AG04450 (cell line): ENCODE measurements at regions not wholly inside any gene's neighbourhood (a gene's known extent, or its start where the extent isn't known, plus 50 kb on each side); places are given as distances from the start of the nearest gene placed in this dataset.
"Not testable (repeated sequence)": the region's sequence is repeated elsewhere in the genome, so short reads cannot be mapped to it uniquely, and the experiment has no call there.

Experiments used
- CTCF ChIA-PET: fragments of 300-600, 350-600 bp; formaldehyde crosslinking; extraction: SDS; loops from one replicate; lab custom pipeline; 2022; ENCODE audit warnings: antibody characterized with exemption, inconsistent platforms; lab: Charles Lee
- POLR2A ChIA-PET: fragments of 350-600 bp; formaldehyde crosslinking; extraction: SDS; loops from one replicate; lab custom pipeline; 2021; ENCODE audit warnings: antibody characterized with exemption, inconsistent platforms; lab: Yijun Ruan, JAX
- DNase-seq: peaks from one replicate; pipeline ENCODE4 v3.0.0-alpha.2; 2011; ENCODE audit warnings: low read depth, low spot score
- H3K27ac ChIP-seq: one replicate; pipeline ENCODE4 v1.5.1; 2012; ENCODE audit warnings: low read depth, low read length, control low read depth
- H3K27me3 ChIP-seq: one replicate; pipeline ENCODE4 v1.6.0; 2012; ENCODE audit warnings: low read length; ENCODE audit not compliant: control insufficient read depth, insufficient read depth
- H3K4me3 ChIP-seq: 2 replicates; pipeline ENCODE4 v1.5.1; 2011; ENCODE audit warnings: mild to moderate bottlenecking, low read depth, low read length, control low read depth
- H3K9me3 ChIP-seq: 2 replicates; pipeline ENCODE4 v1.5.1; 2012; ENCODE audit warnings: low read length; ENCODE audit not compliant: control insufficient read depth, insufficient read depth
- TF ChIP-seq, protein P1 (sequence below): IDR thresholded peaks from 2 replicates; pipeline ENCODE4 v1.5.1; 2011; ENCODE audit warnings: low read depth, low read length, control low read depth, inconsistent platforms

DNA sequence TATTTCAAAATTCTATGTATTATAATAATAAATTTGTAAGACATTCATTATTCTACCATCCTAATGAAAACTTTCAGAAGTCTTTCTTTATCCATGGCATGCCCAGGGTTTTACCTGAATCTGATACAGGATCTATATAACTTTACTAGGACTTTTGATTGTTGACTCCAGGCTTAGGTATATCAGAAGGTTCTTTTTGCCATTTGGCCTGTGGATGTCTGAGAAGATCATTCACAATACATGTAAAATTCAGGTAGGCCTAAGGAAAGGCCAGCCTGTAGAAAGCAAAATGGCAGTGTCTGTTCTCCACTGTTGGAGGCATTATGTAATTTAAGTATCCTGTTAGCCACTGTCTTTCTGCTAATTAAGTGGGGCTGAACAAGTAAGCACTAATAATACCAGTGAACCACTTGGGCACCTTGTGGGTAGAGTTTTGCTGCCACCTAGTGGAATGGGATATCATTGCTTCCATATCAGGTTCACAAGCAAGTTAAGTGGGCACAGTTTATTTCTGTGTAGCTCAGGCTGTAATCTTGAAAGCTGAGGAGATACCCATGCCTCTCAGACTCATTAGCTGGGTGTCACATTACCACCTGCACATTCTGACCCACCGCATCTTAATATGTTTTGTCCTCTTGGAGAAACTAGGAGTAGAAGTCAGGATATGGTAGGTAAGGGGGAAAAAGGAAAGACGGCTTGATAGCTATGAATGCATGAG lies 105.5 kb downstream of the SEPTIN7 start:
- peak; percentile 65 for DNase-seq
- H3K27me3 ChIP-seq: no peaks in the 10 kb centered on the region
- ChIA-PET CTCF (interaction anchor here (0.6 to 6.2 kb wide), 33 partner anchors 10 to 486 kb away, joined by 3 to 137 read pairs (median 4); partner anchors contain the start of gene HERPUD2), POLR2A (interaction anchor here (1.4 kb wide), 1 partner anchor 106 kb away, joined by 4 read pairs; the partner anchor contains the start of gene SEPTIN7)
- H3K27ac ChIP-seq: no peak overlapping the region
- TF ChIP-seq, protein P1, sequence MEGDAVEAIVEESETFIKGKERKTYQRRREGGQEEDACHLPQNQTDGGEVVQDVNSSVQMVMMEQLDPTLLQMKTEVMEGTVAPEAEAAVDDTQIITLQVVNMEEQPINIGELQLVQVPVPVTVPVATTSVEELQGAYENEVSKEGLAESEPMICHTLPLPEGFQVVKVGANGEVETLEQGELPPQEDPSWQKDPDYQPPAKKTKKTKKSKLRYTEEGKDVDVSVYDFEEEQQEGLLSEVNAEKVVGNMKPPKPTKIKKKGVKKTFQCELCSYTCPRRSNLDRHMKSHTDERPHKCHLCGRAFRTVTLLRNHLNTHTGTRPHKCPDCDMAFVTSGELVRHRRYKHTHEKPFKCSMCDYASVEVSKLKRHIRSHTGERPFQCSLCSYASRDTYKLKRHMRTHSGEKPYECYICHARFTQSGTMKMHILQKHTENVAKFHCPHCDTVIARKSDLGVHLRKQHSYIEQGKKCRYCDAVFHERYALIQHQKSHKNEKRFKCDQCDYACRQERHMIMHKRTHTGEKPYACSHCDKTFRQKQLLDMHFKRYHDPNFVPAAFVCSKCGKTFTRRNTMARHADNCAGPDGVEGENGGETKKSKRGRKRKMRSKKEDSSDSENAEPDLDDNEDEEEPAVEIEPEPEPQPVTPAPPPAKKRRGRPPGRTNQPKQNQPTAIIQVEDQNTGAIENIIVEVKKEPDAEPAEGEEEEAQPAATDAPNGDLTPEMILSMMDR: peak; percentile 95
- no peak overlapping the region for H3K4me3 ChIP-seq
- H3K9me3 ChIP-seq: no peaks in the 10 kb centered on the region

DNA sequence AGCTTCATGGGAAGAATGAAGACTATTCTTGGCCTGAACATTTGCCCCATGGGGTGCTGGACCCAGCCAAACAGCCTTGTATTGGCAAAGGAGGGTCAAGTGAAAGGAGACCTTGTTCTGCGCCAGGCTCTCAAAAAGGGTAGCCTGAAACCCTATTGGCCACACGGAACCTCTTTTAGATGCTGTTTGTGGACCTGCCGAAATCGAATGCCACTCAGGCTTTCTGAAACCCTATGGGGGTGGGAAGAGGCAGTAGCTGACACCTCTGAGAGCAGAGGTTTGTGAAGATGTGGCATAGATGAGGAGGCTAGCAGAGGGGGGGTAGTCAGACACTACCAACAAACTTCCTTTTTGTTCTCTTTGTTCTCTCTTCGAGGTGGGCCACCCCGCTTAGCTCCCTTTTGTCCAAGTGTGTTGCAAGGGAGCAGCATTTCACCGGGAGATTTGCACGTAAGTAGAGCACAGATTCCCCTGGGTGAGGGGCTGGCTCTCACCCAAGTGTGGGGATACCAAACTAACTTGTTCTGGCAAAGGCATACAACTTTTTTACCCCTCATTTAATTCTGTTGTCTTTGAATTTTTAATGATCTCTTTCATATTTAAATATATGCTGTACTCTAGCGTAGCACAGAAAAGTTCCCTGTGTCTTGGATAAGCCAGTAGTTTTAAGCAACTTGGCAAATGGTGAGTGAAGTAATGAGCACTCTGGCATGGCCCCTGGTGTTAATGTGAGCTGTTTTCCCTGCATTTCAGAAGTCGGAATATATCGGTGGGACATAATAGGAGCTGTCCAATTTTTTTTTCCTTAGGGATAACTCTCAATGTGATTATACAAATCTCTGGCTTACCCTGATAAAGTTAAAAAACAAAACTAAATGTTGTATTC lies 107.7 kb downstream of the SEPTIN7 start:
- TF ChIP-seq, protein P1: no peak
- CTCF ChIA-PET: interaction anchor here (0.6 to 6.2 kb wide), 4 partner anchors 9 to 483 kb away, joined by 5 to 137 read pairs (median 7); no protein-coding TSS in a partner anchor
- H3K9me3 ChIP-seq: no peaks in the 10 kb centered on the region
- H3K27ac ChIP-seq: no peak overlapping the region
- H3K27me3 ChIP-seq: no peaks in the 10 kb centered on the region
- POLR2A ChIA-PET: interaction anchor here (1.0 kb wide), 1 partner anchor 51 kb away, joined by 3 read pairs; no protein-coding TSS in a partner anchor
- no peak for DNase-seq
- no peak overlapping the region for H3K4me3 ChIP-seq

DNA sequence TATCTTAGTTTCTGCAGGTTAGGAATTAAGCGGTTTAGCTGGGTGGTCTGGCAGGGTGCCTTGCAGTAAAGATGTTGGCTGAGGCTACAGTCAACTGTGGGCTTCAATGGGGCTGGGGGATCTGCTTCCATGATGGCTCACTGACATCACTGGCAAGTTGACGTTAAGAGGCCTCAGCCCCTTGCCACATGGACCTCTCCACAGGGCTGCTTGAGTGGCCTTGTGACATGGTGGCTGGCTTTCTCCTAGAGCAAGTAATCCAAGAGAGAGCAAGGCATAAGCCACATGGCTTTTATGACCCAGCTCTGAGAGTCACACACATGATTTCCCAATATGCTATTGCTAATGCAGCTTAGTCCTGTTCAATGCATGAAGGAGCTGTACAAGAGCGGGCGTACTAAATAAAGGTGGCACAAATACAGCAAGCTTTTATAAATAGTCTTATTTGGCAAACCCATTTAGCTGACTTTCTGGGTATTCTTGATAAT lies 109.1 kb downstream of the SEPTIN7 start:
- H3K27me3 ChIP-seq: no peaks in the 10 kb centered on the region
- CTCF ChIA-PET: interaction anchor here (6.2 kb wide), 1 partner anchor 200 kb away, joined by 137 read pairs; no protein-coding TSS in a partner anchor
- POLR2A ChIA-PET: no interaction called here
- no peaks in the 10 kb centered on the region for H3K9me3 ChIP-seq
- DNase-seq: no peak
- no peak overlapping the region for H3K27ac ChIP-seq
- no peak overlapping the region for H3K4me3 ChIP-seq
- TF ChIP-seq, protein P1: no peak

DNA sequence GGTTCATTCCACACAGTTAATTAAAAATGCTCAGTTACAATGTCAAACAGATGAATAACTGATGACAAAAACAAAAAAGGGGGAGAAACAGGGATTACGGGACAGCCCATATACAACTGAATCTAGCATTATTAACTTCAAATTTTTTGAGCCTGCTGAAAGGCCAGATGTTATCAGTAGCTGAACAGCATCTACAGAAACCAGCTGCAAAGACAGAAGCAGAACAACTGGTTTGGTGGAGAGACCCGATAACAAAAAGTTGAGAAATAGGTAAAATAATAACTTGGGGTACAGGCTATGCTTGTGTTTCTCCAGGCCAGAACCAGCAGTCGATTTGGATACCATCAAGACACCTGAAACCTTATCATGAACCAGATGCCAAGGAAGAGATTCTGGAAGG lies 109.8 kb downstream of the SEPTIN7 start:
- H3K4me3 ChIP-seq, POLR2A ChIA-PET, H3K27ac ChIP-seq, H3K9me3 ChIP-seq, H3K27me3 ChIP-seq, DNase-seq: not testable (repeated sequence)
- CTCF ChIA-PET: interaction anchor here (6.2 kb wide), 1 partner anchor 200 kb away, joined by 137 read pairs; no protein-coding TSS in a partner anchor

DNA sequence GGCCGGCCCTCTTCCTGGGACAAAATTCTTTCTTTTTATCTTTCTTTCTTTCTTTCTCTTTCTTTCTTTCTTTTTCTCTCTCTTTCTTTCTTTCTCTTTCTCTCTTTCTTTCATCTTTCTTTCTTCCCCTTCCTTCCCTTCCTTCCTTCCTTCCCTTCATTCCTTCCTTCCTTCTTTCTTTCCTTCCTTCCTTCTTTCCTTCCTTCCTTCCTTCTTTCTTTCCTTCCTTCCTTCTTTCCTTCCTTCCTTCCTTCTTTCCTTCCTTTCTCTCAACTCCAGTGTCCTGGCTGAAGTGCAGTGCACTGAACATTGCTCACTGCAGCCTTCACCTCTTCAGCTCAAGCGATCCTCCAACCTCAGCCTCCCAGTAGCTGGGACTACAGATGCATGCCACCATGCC lies 112.5 kb downstream of the SEPTIN7 start:
- CTCF ChIA-PET, DNase-seq, H3K4me3 ChIP-seq, H3K27ac ChIP-seq, H3K27me3 ChIP-seq, POLR2A ChIA-PET, H3K9me3 ChIP-seq: not testable (repeated sequence)

DNA sequence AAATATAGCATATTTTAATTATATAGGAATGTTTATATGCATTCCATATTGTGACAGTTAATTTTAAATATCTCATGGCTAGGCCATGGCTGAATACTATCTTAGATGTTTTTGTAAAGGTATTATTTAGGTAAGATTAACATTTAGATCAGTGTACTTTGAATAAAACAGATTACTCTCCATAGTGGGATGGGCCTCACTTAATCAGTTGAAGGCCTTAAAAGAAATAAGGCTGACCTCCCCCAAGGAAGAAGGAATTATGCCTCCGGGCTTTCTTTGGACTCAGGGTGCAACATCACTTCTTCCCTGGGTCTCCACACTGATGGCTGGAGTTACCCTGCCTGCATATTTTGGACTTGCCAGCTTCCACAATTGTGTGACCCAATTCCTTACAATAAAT lies 113.4 kb downstream of the SEPTIN7 start:
- CTCF ChIA-PET, H3K4me3 ChIP-seq, POLR2A ChIA-PET, H3K9me3 ChIP-seq, H3K27me3 ChIP-seq, DNase-seq, H3K27ac ChIP-seq: not testable (repeated sequence)

DNA sequence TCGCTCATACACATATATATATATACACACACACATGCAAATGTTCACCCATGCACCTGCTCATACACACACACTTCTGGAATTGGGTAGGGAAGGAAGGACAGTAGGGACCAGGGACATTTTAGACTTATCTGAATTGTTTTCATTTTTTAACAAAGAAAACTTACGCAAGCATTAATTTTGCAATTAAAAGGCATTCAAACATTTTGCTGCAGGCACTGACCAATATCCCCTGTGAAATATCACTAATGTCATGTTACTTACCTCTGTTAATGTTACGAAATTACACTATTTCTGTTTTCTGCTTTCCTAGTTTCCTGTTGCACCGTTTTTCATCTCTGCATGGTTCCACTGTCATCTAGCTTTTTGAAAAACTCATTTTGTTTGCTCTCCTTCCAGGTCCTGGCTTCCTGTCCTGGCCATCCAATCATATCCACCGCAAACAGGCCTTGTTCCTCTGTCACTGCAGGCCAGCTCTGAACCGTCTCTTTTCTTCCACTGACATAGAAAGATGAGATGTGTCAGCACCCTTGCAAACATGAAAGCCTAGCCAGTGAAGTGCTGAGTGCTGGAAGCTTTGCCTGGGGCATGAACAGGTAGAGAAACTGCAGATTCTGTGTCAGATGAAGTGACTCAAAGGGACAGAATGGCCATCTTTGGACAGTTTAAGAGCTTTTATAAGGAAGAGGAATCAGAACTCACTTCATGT lies 114.5 kb downstream of the SEPTIN7 start:
- H3K9me3 ChIP-seq, DNase-seq, H3K4me3 ChIP-seq, POLR2A ChIA-PET, H3K27me3 ChIP-seq, H3K27ac ChIP-seq: not testable (repeated sequence)
- CTCF ChIA-PET: interaction anchor here (1.2 to 3.4 kb wide), 5 partner anchors 8 to 404 kb away, joined by 4 to 16 read pairs (median 12); no protein-coding TSS in a partner anchor

DNA sequence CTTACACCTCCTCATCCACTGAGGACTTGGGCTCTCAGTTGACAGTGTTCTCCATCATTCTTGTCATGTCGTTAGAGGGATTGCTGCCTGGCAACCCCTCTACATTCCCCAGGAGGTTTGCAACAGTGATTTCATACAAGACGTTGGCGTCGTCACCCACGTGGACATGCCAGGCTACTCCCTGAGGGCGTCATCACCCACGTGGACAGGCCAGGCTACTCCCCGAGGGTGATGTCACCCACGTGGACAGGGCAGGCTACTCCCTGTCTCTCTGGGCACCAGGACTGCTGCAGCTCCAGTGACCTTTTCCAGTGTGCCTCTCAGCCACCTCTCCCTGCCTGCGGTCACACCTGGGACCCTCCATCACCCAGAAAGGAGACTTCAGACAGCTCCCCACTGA lies 117.4 kb downstream of the SEPTIN7 start:
- H3K4me3 ChIP-seq, H3K27ac ChIP-seq, DNase-seq, H3K27me3 ChIP-seq, H3K9me3 ChIP-seq, POLR2A ChIA-PET: not testable (repeated sequence)
- CTCF ChIA-PET: interaction anchor here (1.6 to 3.4 kb wide), 2 partner anchors 9 to 58 kb away, joined by 5 to 16 read pairs; no protein-coding TSS in a partner anchor
